SK-N-SH (cell line): ENCODE measurements at regions not wholly inside any gene's neighbourhood (a gene's known extent, or its start where the extent isn't known, plus 50 kb on each side); places are given as distances from the start of the nearest gene placed in this dataset.
"Not testable (repeated sequence)": the region's sequence is repeated elsewhere in the genome, so short reads cannot be mapped to it uniquely, and the experiment has no call there.

Source experiments
- CTCF ChIA-PET: fragments of 300-600, 350-600 bp; formaldehyde crosslinking; extraction: SDS; loops from one replicate; lab custom pipeline; 2021; lab: Yijun Ruan, JAX
- POLR2A ChIA-PET: fragments of 350-600 bp; sonication (Branson Sonifier 250); formaldehyde crosslinking; extraction: SDS; loops from one replicate; lab custom pipeline; 2020; ENCODE audit warnings: antibody characterized with exemption, inconsistent platforms; lab: Yijun Ruan, JAX
- DNase-seq: peaks from one replicate; pipeline ENCODE4 v3.0.0; 2012
- H2AFZ ChIP-seq: fragments of 200-600 bp; sonication (generic); 2 replicates; pipeline ENCODE4 v1.8.1; 2016; ENCODE audit warnings: antibody characterized with exemption, mild to moderate bottlenecking, low read depth
- H3F3A ChIP-seq: fragments of 200-600 bp; sonication (generic); replicated peaks from 2 replicates; pipeline ENCODE3; 2016; ENCODE audit warnings: antibody characterized with exemption, mild to moderate bottlenecking; ENCODE audit not compliant: insufficient read depth
- H3K27ac ChIP-seq, 2 experiments: fragments of 200-500 bp in 1 of 2; fragments of 200-600 bp in 1 of 2; sonication (Bioruptor generic) in 1 of 2; sonication (generic), shearing (Covaris generic) in 1 of 2; 2 replicates each; pipeline versions ENCODE4 v1.5.1 to v1.6.1; 2014 to 2016; ENCODE audit warnings: low read depth in 2 of 2, inconsistent platforms in 1 of 2, low read length in 1 of 2, mild to moderate bottlenecking in 1 of 2, mixed read lengths in 1 of 2
- H3K27me3 ChIP-seq: fragments of 200-600 bp; sonication (generic), shearing (Covaris generic); 2 replicates; pipeline ENCODE4 v1.6.1; 2016; ENCODE audit warnings: mixed run types; ENCODE audit not compliant: insufficient read depth
- H3K36me3 ChIP-seq, 2 experiments: fragments of 200-500 bp in 1 of 2; fragments of 200-600 bp in 1 of 2; sonication (Bioruptor generic) in 1 of 2; sonication (generic) in 1 of 2; replicated peaks in 1 of 2; 2 replicates each; pipeline versions ENCODE3 to v1.5.1; 2014 to 2016; ENCODE audit warnings: low read length in 1 of 2, mild to moderate bottlenecking in 1 of 2; ENCODE audit not compliant: insufficient read depth in 2 of 2, control insufficient read depth in 1 of 2
- H3K4me1 ChIP-seq, 2 experiments: fragments of 200-500 bp in 1 of 2; fragments of 200-600 bp in 1 of 2; sonication (Bioruptor generic) in 1 of 2; sonication (generic), shearing (Covaris generic) in 1 of 2; 2 replicates each; pipeline versions ENCODE4 v1.5.1 to v1.6.1; 2014 to 2016; ENCODE audit warnings: low read depth in 1 of 2, low read length in 1 of 2, mixed run types in 1 of 2; ENCODE audit not compliant: insufficient read depth in 2 of 2, control insufficient read depth in 1 of 2
- H3K4me2 ChIP-seq: fragments of 200-600 bp; sonication (generic), shearing (Covaris generic); 2 replicates; pipeline ENCODE4 v1.6.1; 2017; ENCODE audit warnings: mixed run types
- H3K4me3 ChIP-seq, 2 experiments: fragments of 200-500 bp in 1 of 2; fragments of 200-600 bp in 1 of 2; sonication (Bioruptor generic) in 1 of 2; sonication (generic), shearing (Covaris generic) in 1 of 2; 2 replicates each; pipeline versions ENCODE4 v1.5.1 to v1.8.1; 2014 to 2016; ENCODE audit warnings: low read depth in 2 of 2, inconsistent platforms in 1 of 2, low read length in 1 of 2, mild to moderate bottlenecking in 1 of 2, mixed read lengths in 1 of 2, moderate library complexity in 1 of 2
- H3K79me2 ChIP-seq: fragments of 200-600 bp; sonication (generic); 2 replicates; pipeline ENCODE4 v1.8.1; 2017; ENCODE audit warnings: mild to moderate bottlenecking; ENCODE audit not compliant: insufficient read depth
- H3K9ac ChIP-seq: fragments of 200-600 bp; sonication (generic); 2 replicates; pipeline ENCODE4 v1.6.1; 2017; ENCODE audit warnings: mixed run types
- H3K9me2 ChIP-seq: fragments of 200-600 bp; sonication (generic); 2 replicates; pipeline ENCODE4 v1.6.1; 2017; ENCODE audit warnings: mixed run types
- H3K9me3 ChIP-seq: fragments of 200-600 bp; sonication (generic); 2 replicates; pipeline ENCODE4 v1.6.1; 2017; ENCODE audit warnings: mixed run types, mild to moderate bottlenecking, moderate library complexity
- H4K20me1 ChIP-seq: fragments of 200-600 bp; sonication (generic); 2 replicates; pipeline ENCODE4 v1.6.1; 2017; ENCODE audit warnings: mild to moderate bottlenecking, mixed run types; ENCODE audit not compliant: insufficient read depth
- CHD2 ChIP-seq: fragments of 150-350 bp; IDR thresholded peaks from 2 replicates; pipeline ENCODE4 v1.6.1; 2018; ENCODE audit warnings: low read length; ENCODE audit not compliant: partially characterized antibody
- ELF1 ChIP-seq: IDR thresholded peaks from 2 replicates; pipeline ENCODE4 v1.4.0; 2012
- EP300 ChIP-seq, 2 experiments: IDR thresholded peaks; 2 replicates each; pipeline versions ENCODE4 v1.4.0 to v1.6.1; 2012; ENCODE audit warnings: borderline replicate concordance in 1 of 2, low read depth in 1 of 2, low read length in 1 of 2
- EZH2phosphoT487 ChIP-seq: fragments of 200-600 bp; sonication (generic); IDR thresholded peaks from 2 replicates; pipeline ENCODE4 v1.6.1; 2017; ENCODE audit warnings: low read depth, mixed run types, mild to moderate bottlenecking, antibody characterized with exemption, moderate library complexity, borderline replicate concordance
- GATA2 ChIP-seq: sonication (generic); formaldehyde crosslinking; IDR thresholded peaks from 2 replicates; pipeline ENCODE4 v1.5.0; 2020; ENCODE audit warnings: mild to moderate bottlenecking, missing genetic modification reagents
- JUND ChIP-seq: IDR thresholded peaks from 2 replicates; pipeline ENCODE4 v1.4.0; 2012
- MXI1 ChIP-seq: IDR thresholded peaks from 2 replicates; pipeline ENCODE4 v1.6.1; 2012; ENCODE audit warnings: mild to moderate bottlenecking, low read depth, low read length, improper control_type of control experiment
- NRF1 ChIP-seq: IDR thresholded peaks from 2 replicates; pipeline ENCODE4 v1.6.1; 2012; ENCODE audit warnings: low read depth, mild to moderate bottlenecking, low read length
- RFX5 ChIP-seq: IDR thresholded peaks from 2 replicates; pipeline ENCODE4 v1.6.1; 2012; ENCODE audit warnings: mild to moderate bottlenecking, improper control_type of control experiment, low read length
- RXRA ChIP-seq: IDR thresholded peaks from 2 replicates; pipeline ENCODE4 v1.4.0; 2012; ENCODE audit warnings: low read depth, mild to moderate bottlenecking, borderline replicate concordance
- TAF1 ChIP-seq: IDR thresholded peaks from 2 replicates; pipeline ENCODE4 v1.6.1; 2012; ENCODE audit warnings: low read depth, mild to moderate bottlenecking, low read length, moderate library complexity, borderline replicate concordance
- TEAD4 ChIP-seq: IDR thresholded peaks from 2 replicates; pipeline ENCODE4 v1.4.0; 2012; ENCODE audit warnings: mild to moderate bottlenecking, borderline replicate concordance; ENCODE audit not compliant: insufficient read depth
- YY1 ChIP-seq: IDR thresholded peaks from 2 replicates; pipeline ENCODE4 v1.4.0; 2012; ENCODE audit warnings: low read depth, mild to moderate bottlenecking
- WGBS: methylation state at CpG from one replicate; pipeline ENCODE4 v1.1.6; 2017; ENCODE audit warnings: low lambda C conversion rate; 5-methylcytosine and 5-hydroxymethylcytosine counted together
- TF ChIP-seq, protein P1 (sequence below): IDR thresholded peaks from 2 replicates; pipeline ENCODE4 v1.4.0; 2012; ENCODE audit warnings: low read depth, borderline replicate concordance
- TF ChIP-seq, protein P2 (sequence below): IDR thresholded peaks from 2 replicates; pipeline ENCODE4 v1.6.1; 2012; ENCODE audit warnings: mild to moderate bottlenecking, low read depth, low read length, moderate library complexity
- TF ChIP-seq, protein P3 (sequence below): IDR thresholded peaks from 2 replicates; pipeline ENCODE4; 2012

DNA sequence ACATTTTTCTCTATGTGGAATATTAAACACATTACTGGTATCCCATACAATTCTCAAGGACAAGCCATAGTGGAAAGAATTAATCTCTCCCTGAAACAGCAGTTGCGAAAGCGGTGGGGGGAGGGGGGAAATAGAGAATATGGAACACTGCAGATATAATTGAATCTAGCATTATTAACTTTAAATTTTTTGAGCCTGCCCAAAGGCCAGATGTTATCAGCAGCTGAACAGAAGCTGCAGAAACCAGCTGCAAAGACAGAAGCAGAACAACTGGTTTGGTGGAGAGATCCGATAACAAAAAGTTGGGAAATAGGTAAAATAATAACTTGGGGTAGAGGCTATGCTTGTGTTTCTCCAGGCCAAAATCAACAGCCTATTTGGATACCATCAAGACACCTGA lies 159.6 kb downstream of the GLRX3 start:
- DNase-seq, H2AFZ ChIP-seq, CTCF ChIA-PET, H3K27ac ChIP-seq, H3K4me2 ChIP-seq, H3K9me2 ChIP-seq, POLR2A ChIA-PET, H3F3A ChIP-seq, H3K4me3 ChIP-seq, H3K9me3 ChIP-seq, H3K79me2 ChIP-seq, H3K27me3 ChIP-seq, H3K9ac ChIP-seq, H4K20me1 ChIP-seq, H3K36me3 ChIP-seq, H3K4me1 ChIP-seq: not testable (repeated sequence)
- 3% methylated on average over 3 of the region's 3 CpGs for WGBS
- TF ChIP-seq GATA2 (CRISPR knock-in tag) = peak; percentile 70

DNA sequence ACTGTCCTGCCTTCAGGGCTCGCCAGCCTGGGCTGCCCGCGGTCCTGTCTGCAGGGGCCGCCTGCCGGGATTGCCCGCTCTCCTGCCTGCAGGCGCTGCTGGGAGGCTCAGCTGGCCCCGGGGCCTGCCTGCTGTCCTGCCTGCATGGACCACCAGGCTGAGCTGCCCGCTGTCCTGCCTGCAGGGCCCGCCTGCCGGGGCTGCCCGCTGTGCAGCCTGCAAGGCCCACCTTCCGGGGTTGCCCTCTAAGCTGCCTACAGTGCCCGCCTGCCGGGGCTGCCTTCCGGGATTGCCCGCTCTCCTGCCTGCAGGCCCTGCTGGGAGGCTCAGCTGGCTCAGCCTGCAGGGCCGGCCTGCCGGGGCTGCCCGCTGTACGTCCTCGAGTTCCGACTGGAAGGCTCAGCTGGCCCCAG lies 164.4 kb downstream of the GLRX3 start:
- H3K79me2 ChIP-seq = no peaks in the 10 kb centered on the region
- no peaks in the 10 kb centered on the region for H3K27me3 ChIP-seq
- no peaks in the 10 kb centered on the region for H4K20me1 ChIP-seq
- DNase-seq = no peak
- no peak overlapping the region for H3K9ac ChIP-seq
- no peak overlapping the region for H3K4me3 ChIP-seq
- no peaks in the 10 kb centered on the region for H3K9me3 ChIP-seq
- POLR2A ChIA-PET = no interaction called here
- no peaks in the 10 kb centered on the region for H3F3A ChIP-seq
- no peaks in the 10 kb centered on the region for H3K9me2 ChIP-seq
- H3K4me2 ChIP-seq = no peak overlapping the region
- no peaks in the 10 kb centered on the region for H3K4me1 ChIP-seq
- TF ChIP-seq TAF1 = no peak
- TF ChIP-seq TEAD4 = no peak
- no peak for TF ChIP-seq CHD2
- TF ChIP-seq MXI1 = no peak
- TF ChIP-seq ELF1 = no peak
- no peak for TF ChIP-seq EP300 (IDR thresholded peaks at IDR 0.05; ENCODE audit: borderline replicate concordance in 1 of 2, low read depth in 1 of 2, low read length in 1 of 2)
- TF ChIP-seq, protein P1, sequence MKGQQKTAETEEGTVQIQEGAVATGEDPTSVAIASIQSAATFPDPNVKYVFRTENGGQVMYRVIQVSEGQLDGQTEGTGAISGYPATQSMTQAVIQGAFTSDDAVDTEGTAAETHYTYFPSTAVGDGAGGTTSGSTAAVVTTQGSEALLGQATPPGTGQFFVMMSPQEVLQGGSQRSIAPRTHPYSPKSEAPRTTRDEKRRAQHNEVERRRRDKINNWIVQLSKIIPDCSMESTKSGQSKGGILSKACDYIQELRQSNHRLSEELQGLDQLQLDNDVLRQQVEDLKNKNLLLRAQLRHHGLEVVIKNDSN = no peak
- TF ChIP-seq RXRA = no peak
- TF ChIP-seq, protein P2, sequence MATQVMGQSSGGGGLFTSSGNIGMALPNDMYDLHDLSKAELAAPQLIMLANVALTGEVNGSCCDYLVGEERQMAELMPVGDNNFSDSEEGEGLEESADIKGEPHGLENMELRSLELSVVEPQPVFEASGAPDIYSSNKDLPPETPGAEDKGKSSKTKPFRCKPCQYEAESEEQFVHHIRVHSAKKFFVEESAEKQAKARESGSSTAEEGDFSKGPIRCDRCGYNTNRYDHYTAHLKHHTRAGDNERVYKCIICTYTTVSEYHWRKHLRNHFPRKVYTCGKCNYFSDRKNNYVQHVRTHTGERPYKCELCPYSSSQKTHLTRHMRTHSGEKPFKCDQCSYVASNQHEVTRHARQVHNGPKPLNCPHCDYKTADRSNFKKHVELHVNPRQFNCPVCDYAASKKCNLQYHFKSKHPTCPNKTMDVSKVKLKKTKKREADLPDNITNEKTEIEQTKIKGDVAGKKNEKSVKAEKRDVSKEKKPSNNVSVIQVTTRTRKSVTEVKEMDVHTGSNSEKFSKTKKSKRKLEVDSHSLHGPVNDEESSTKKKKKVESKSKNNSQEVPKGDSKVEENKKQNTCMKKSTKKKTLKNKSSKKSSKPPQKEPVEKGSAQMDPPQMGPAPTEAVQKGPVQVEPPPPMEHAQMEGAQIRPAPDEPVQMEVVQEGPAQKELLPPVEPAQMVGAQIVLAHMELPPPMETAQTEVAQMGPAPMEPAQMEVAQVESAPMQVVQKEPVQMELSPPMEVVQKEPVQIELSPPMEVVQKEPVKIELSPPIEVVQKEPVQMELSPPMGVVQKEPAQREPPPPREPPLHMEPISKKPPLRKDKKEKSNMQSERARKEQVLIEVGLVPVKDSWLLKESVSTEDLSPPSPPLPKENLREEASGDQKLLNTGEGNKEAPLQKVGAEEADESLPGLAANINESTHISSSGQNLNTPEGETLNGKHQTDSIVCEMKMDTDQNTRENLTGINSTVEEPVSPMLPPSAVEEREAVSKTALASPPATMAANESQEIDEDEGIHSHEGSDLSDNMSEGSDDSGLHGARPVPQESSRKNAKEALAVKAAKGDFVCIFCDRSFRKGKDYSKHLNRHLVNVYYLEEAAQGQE = no peak
- no peak for TF ChIP-seq EZH2phosphoT487
- TF ChIP-seq, protein P3, sequence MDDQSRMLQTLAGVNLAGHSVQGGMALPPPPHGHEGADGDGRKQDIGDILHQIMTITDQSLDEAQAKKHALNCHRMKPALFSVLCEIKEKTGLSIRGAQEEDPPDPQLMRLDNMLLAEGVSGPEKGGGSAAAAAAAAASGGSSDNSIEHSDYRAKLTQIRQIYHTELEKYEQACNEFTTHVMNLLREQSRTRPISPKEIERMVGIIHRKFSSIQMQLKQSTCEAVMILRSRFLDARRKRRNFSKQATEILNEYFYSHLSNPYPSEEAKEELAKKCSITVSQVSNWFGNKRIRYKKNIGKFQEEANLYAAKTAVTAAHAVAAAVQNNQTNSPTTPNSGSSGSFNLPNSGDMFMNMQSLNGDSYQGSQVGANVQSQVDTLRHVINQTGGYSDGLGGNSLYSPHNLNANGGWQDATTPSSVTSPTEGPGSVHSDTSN = no peak
- no peak for TF ChIP-seq JUND
- TF ChIP-seq NRF1 = no peak
- no peak for TF ChIP-seq RFX5
- no peak for TF ChIP-seq YY1
- TF ChIP-seq GATA2 (CRISPR knock-in tag) = no peak
- TF ChIP-seq, all 33 proteins: peak for 0
- Histone ChIP-seq H2AFZ (no peak overlapping the region), H3K36me3 (no peaks in the 10 kb centered on the region), H3K27ac (no peak overlapping the region)
- CTCF ChIA-PET = no interaction called here
- WGBS = 70% methylated on average over 2 of the region's 23 CpGs
